ENCODE measurements at regions not wholly inside any gene's neighbourhood (a gene's known extent, or its start where the extent isn't known, plus 50 kb on each side); places are given as distances from the start of the nearest gene placed in this dataset.

DNA sequence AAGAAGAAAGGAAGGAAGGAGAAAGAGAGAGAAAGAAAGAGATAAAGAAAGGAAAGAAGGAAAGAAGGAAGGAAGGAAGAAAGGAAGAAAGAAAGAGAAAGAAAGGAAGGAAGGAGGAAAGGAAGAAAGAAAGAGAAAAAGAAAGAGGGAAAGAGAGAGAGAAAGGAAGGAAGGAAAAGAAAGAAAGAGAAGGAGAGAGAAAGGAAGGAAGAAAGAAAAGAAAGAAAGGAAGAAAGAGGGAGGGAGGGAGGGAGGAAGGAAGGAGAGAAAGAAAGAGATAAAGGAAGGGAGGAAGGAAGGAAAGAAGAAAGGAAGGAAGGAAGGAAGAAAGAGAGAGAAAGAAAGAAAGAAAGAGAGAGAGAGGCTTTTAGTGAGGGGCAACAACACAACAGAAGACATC lies 135.1 kb upstream of the VSTM2B start (continued):
- no peak for TF ChIP-seq ZFX (IDR thresholded peaks at IDR 0.05)

- no peak overlapping the region for H3K9ac ChIP-seq (ENCODE audit: low read length)
- H3K27ac ChIP-seq (ENCODE audit: low read depth, low read length): no peak overlapping the region
- RAD21 ChIA-PET (ENCODE audit: low non-redundant PET in 1 of 2, low total read pairs in 2 of 2, uncharacterized antibody in 2 of 2, unreplicated experiment in 2 of 2): no interaction called here
- no peaks in the 10 kb centered on the region for H3K9me3 ChIP-seq (ENCODE audit: control insufficient read depth in 1 of 2, insufficient read depth in 1 of 2, low read depth in 1 of 2, low read length in 2 of 2)
- no peaks in the 10 kb centered on the region for H3K79me2 ChIP-seq (ENCODE audit: insufficient read depth, low read length)
- intact Hi-C loops (cut with micrococcal nuclease): no loop called here
- no peak overlapping the region for H3K4me2 ChIP-seq (ENCODE audit: low read length)
- POLR2A ChIA-PET: no interaction called here
- no peaks in the 10 kb centered on the region for H3K4me1 ChIP-seq (ENCODE audit: control insufficient read depth in 1 of 2, insufficient read depth in 2 of 2, low read length in 2 of 2)
- DNase-seq (ENCODE audit: low read depth, low spot score) (no peak), ATAC-seq (0 out of 2 replicates have a peak, but pooled peaks have one; percentile 40)
- no peak overlapping the region for H2AFZ ChIP-seq (ENCODE audit: low read depth, low read length, poor library complexity, severe bottlenecking)
- no peaks in the 10 kb centered on the region for H3K36me3 ChIP-seq (ENCODE audit: control insufficient read depth in 1 of 2, insufficient read depth in 2 of 2, low read length in 2 of 2)
- CTCF ChIA-PET: no interaction called here
- H3K27me3 ChIP-seq (ENCODE audit: insufficient read depth, low read length): peaks cover 19% of the 10 kb centered on the region
- no peak for TF ChIP-seq ZNF274 (IDR thresholded peaks at IDR 0.05; ENCODE audit: low read depth, low read length)
- TF ChIP-seq CTCF (IDR thresholded peaks at IDR 0.05 in 2 of 3, conservative IDR thresholded peaks at IDR 0.05 in 1 of 3; ENCODE audit: borderline replicate concordance in 1 of 3, insufficient read depth in 1 of 3, low read depth in 2 of 3, low read length in 2 of 3): peak in 2 of 3 experiments; percentile 16 to 17; a peak in 1 of 6 replicates
- no peak overlapping the region for H3K4me3 ChIP-seq (replicated peaks in 1 of 2; ENCODE audit: low read depth in 1 of 2, low read length in 2 of 2)
- BruUV-seq (replicated peaks): no TSS peak
- H4K20me1 ChIP-seq (ENCODE audit: insufficient read depth): no peaks in the 10 kb centered on the region
- H3K9me2 ChIP-seq (ENCODE audit: insufficient read depth): no peaks in the 10 kb centered on the region
Observed at GRCh38 chr19:29393915-29394460, 131.8 kb upstream of the VSTM2B start.

- ChIA-PET CTCF (no interaction called here), POLR2A (no interaction called here), RAD21 (ENCODE audit: low non-redundant PET in 1 of 2, low total read pairs in 2 of 2, uncharacterized antibody in 2 of 2, unreplicated experiment in 2 of 2) (no interaction called here)
- H3K9me2 ChIP-seq (ENCODE audit: insufficient read depth): no peaks in the 10 kb centered on the region
- TF ChIP-seq RAD21 (IDR thresholded peaks at IDR 0.05; ENCODE audit: low read depth): no peak
- no peak for TF ChIP-seq SP1 (IDR thresholded peaks at IDR 0.05; ENCODE audit: low read depth)
- H3K9me3 ChIP-seq (ENCODE audit: control insufficient read depth in 1 of 2, insufficient read depth in 1 of 2, low read depth in 1 of 2, low read length in 2 of 2): no peaks in the 10 kb centered on the region
- DNase-seq (ENCODE audit: low read depth, low spot score): no peak
- no peak overlapping the region for H3K4me2 ChIP-seq (ENCODE audit: low read length)
- no peak overlapping the region for H3K9ac ChIP-seq (ENCODE audit: low read length)
- H3K4me1 ChIP-seq (ENCODE audit: control insufficient read depth in 1 of 2, insufficient read depth in 2 of 2, low read length in 2 of 2): no peaks in the 10 kb centered on the region
- H3K79me2 ChIP-seq (ENCODE audit: insufficient read depth, low read length): no peaks in the 10 kb centered on the region
- no peak overlapping the region for H2AFZ ChIP-seq (ENCODE audit: low read depth, low read length, poor library complexity, severe bottlenecking)
- no peaks in the 10 kb centered on the region for H3K36me3 ChIP-seq (ENCODE audit: control insufficient read depth in 1 of 2, insufficient read depth in 2 of 2, low read length in 2 of 2)
- BruUV-seq (replicated peaks): no TSS peak
- intact Hi-C loops (cut with micrococcal nuclease): no loop called here
- no peak for ATAC-seq
- H4K20me1 ChIP-seq (ENCODE audit: insufficient read depth): no peaks in the 10 kb centered on the region
- H3K4me3 ChIP-seq (replicated peaks in 1 of 2; ENCODE audit: low read depth in 1 of 2, low read length in 2 of 2): no peak overlapping the region
- H3K27ac ChIP-seq (ENCODE audit: low read depth, low read length): no peak overlapping the region
- H3K27me3 ChIP-seq (ENCODE audit: insufficient read depth, low read length): peaks cover 29% of the 10 kb centered on the region
Observed at GRCh38 chr19:29395111-29395733, 130.6 kb upstream of the VSTM2B start.
